ENCODE measurements at regions not wholly inside any gene's neighbourhood (a gene's known extent, or its start where the extent isn't known, plus 50 kb on each side); places are given as distances from the start of the nearest gene placed in this dataset.

DNA sequence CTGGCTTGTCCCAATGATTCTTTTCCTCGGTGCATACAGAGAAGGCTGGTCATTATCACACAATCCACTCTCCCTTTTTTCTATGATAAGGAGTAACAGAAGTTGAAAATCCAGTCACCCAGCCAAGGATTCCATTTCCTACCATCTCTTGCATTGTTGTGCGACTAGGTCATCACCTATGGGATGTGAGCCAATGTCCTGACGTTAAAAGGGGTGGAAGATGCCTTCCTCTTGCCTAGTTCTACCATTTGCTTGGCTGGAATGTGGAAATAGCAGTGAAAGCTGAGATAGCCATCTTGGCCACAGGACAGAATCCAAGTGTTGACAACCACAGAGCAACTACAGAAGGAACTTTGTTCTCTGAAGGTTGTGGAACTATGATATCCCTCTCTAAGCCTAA, 132.2 kb upstream of the KIT start:
- intact Hi-C loops (cut with DNase I; ENCODE audit: low total_unique reads), result no loop called here

DNA sequence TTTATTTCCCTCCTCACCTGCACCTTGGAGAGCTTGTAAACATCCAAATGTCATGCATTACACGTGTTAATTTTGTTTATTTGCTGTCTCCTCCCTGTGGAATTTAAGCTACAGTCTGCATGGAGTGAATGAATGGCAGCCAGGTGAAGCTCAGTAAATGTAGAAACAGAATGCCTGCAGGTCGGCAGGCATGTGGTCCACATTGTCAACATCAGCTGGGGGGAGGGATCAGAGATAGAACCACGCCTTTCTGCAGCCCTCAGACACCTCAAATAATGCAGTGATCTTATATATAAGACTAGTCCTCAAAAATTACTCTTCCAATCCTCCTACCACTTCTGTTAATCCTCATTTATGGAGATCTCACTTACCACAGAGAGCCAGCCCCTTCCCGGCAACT, 131.2 kb upstream of the KIT start:
- H3K9me3 ChIP-seq, result no peaks in the 10 kb centered on the region
- no peak overlapping the region for H3K4me3 ChIP-seq
- no peak for DNase-seq
- H3K27me3 ChIP-seq, result no peaks in the 10 kb centered on the region
- no peaks in the 10 kb centered on the region for H3K4me1 ChIP-seq
- intact Hi-C loops (cut with DNase I; ENCODE audit: low total_unique reads) (no loop called here), in situ Hi-C loops (cut with MboI; ENCODE audit: low pct_ligation_motif_present in 1 of 4, low pct_unique_long_range_greater_than_20kb in 1 of 4, low sequenced_read_pairs in 3 of 4) (no loop called here)
- WGBS, 2 donors (ENCODE audit: low coverage in 1 of 2), result 46 to 52% methylated on average over 2 to 4 of the region's 4 CpGs
- TF ChIP-seq, protein P1, sequence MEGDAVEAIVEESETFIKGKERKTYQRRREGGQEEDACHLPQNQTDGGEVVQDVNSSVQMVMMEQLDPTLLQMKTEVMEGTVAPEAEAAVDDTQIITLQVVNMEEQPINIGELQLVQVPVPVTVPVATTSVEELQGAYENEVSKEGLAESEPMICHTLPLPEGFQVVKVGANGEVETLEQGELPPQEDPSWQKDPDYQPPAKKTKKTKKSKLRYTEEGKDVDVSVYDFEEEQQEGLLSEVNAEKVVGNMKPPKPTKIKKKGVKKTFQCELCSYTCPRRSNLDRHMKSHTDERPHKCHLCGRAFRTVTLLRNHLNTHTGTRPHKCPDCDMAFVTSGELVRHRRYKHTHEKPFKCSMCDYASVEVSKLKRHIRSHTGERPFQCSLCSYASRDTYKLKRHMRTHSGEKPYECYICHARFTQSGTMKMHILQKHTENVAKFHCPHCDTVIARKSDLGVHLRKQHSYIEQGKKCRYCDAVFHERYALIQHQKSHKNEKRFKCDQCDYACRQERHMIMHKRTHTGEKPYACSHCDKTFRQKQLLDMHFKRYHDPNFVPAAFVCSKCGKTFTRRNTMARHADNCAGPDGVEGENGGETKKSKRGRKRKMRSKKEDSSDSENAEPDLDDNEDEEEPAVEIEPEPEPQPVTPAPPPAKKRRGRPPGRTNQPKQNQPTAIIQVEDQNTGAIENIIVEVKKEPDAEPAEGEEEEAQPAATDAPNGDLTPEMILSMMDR (IDR thresholded peaks at IDR 0.05), result no peak
- TF ChIP-seq POLR2A (IDR thresholded peaks at IDR 0.05), result no peak
- no peak for TF ChIP-seq EP300 (IDR thresholded peaks at IDR 0.05; ENCODE audit: low read depth)
- TF ChIP-seq POLR2AphosphoS5 (IDR thresholded peaks at IDR 0.05), result no peak
- H3K27ac ChIP-seq, result no peak overlapping the region
- no peaks in the 10 kb centered on the region for H3K36me3 ChIP-seq

More for the DNA sequence above, 132.2 kb upstream of the KIT start:
- H3K27me3 ChIP-seq, result no peaks in the 10 kb centered on the region
- TF ChIP-seq, protein P1 (IDR thresholded peaks at IDR 0.05), result no peak
- TF ChIP-seq EP300 (IDR thresholded peaks at IDR 0.05; ENCODE audit: low read depth) (no peak), POLR2A (IDR thresholded peaks at IDR 0.05) (no peak)
- no peak overlapping the region for H3K4me3 ChIP-seq
- no peaks in the 10 kb centered on the region for H3K4me1 ChIP-seq
- no peak overlapping the region for H3K27ac ChIP-seq
- no peaks in the 10 kb centered on the region for H3K9me3 ChIP-seq
- H3K36me3 ChIP-seq, result no peaks in the 10 kb centered on the region
- WGBS, 2 donors (ENCODE audit: low coverage in 1 of 2), result 63% methylated on average over 3 of the region's 3 CpGs; no CpG with 5 or more reads in 1 of the 2 donors
- in situ Hi-C loops (cut with MboI; ENCODE audit: low pct_ligation_motif_present in 1 of 4, low pct_unique_long_range_greater_than_20kb in 1 of 4, low sequenced_read_pairs in 3 of 4), result no loop called here
- no peak for DNase-seq

DNA sequence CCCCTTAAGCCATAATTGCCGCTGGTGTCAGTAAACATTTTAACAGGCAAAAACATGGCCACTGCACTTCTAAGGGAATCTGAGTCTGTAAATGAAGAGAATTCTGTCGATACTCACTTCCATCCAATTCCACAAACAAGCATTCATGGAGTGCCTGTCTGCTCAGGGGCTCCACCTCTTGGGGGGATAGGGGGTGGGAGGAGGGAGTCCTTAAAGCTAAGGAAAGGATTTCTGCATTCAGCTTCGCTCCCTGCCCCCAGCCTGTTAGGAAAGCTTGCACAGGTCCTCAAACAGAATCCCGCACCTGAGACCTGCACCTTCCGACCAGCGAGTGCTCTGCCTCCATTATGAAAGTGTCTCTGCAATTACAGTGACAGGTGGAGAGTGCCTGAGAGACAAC, 130.2 kb upstream of the KIT start:
- Histone ChIP-seq H3K36me3 (no peaks in the 10 kb centered on the region), H3K27me3 (no peaks in the 10 kb centered on the region), H3K4me3 (no peak overlapping the region), H3K4me1 (no peaks in the 10 kb centered on the region), H3K9me3 (no peaks in the 10 kb centered on the region), H3K27ac (no peak overlapping the region)
- 60 to 81% methylated on average over 1 to 6 of the region's 6 CpGs for WGBS, 2 donors (ENCODE audit: low coverage in 1 of 2)
- TF ChIP-seq POLR2AphosphoS5 (IDR thresholded peaks at IDR 0.05) (no peak), POLR2A (IDR thresholded peaks at IDR 0.05) (no peak), EP300 (IDR thresholded peaks at IDR 0.05; ENCODE audit: low read depth) (no peak)
- TF ChIP-seq, protein P1 (IDR thresholded peaks at IDR 0.05), result no peak
- no peak for DNase-seq
- intact Hi-C loops (cut with DNase I; ENCODE audit: low total_unique reads), result no loop called here
- in situ Hi-C loops (cut with MboI; ENCODE audit: low pct_ligation_motif_present in 1 of 4, low pct_unique_long_range_greater_than_20kb in 1 of 4, low sequenced_read_pairs in 3 of 4), result no loop called here

DNA sequence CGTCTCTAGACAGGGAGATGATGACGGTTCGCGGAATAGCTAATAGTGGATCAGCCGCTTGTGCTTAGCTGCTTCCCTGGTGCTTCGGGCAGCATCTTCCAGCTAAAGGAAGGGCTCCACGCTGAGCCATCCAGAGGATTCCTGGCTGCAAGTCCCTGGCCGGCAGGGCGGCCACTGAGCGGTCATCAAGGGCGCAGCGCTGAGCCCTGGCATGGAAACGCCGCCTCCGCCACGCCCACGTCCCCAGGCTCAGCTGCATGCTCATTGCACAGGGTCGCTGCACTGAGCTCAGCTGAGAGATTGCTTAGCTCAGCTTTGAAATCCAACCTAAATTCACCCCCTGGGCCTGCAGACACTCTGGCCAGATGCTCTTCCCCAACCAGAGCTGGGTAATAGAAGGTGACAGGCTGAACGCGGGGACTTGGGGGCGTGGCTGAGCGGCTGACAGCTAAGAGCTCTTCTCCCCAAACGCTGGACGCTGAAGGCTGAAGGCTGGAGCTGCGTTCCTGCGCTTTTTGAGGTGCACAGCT, 118.2 kb upstream of the KIT start:
- Histone ChIP-seq H3K4me1 (peaks cover 0 to 9% (median 7%) of the 10 kb centered on the region in 4 donors), H3K27me3 (no peaks in the 10 kb centered on the region), H3K4me3 (peak overlapping the region in 3 of 4 donors; percentile 26 to 48 (median 35)), H3K27ac (no peak overlapping the region), H3K9me3 (no peaks in the 10 kb centered on the region), H3K36me3 (no peaks in the 10 kb centered on the region)
- DNase-seq, result peak; percentile 54
- TF ChIP-seq POLR2A (IDR thresholded peaks at IDR 0.05), result no peak
- TF ChIP-seq, protein P1 (IDR thresholded peaks at IDR 0.05), result peak in 1 of 5 experiments; percentile 13
- WGBS, 2 donors (ENCODE audit: low coverage in 1 of 2), result 14% methylated on average over 23 of the region's 26 CpGs; no CpG with 5 or more reads in 1 of the 2 donors
- intact Hi-C loops (cut with DNase I; ENCODE audit: low total_unique reads), result no loop called here
- in situ Hi-C loops (cut with MboI; ENCODE audit: low pct_ligation_motif_present in 1 of 4, low pct_unique_long_range_greater_than_20kb in 1 of 4, low sequenced_read_pairs in 3 of 4), result loop anchor here in 1 of 4 donors (10.0 kb wide), 1 partner anchor 65 kb away; no protein-coding TSS in a partner anchor

All from transverse colon (tissue), 4 donors.